Upper lobe of left lung (tissue), 6 donors: ENCODE measurements at regions not wholly inside any gene's neighbourhood (a gene's known extent, or its start where the extent isn't known, plus 50 kb on each side); places are given as distances from the start of the nearest gene placed in this dataset.

Experiments used
- ATAC-seq, 2 donors: fragments of 200-7000 bp; cut with Tn5 transposase; one replicate each; pipeline ENCODE4 v1.9.1; 2022; ENCODE audit warnings: mild to moderate bottlenecking in 2 of 2, moderate library complexity in 2 of 2; ENCODE audit not compliant: low FRiP score in 2 of 2
- DNase-seq, 2 donors: peaks; one replicate each; pipeline ENCODE4 v3.0.0-alpha.2; 2019 to 2020
- H3K27ac ChIP-seq, 4 donors: fragments of 200-600 bp; sonication (generic); one replicate each; pipeline ENCODE4 v1.5.1; 2016 to 2019
- H3K27me3 ChIP-seq, 4 donors: fragments of 200-600 bp; sonication (generic); one replicate each; pipeline ENCODE4 v1.5.1; 2017 to 2019
- H3K36me3 ChIP-seq, 4 donors: fragments of 200-600 bp; sonication (generic); one replicate each; pipeline ENCODE4 v1.5.1; 2016 to 2019
- H3K4me1 ChIP-seq, 4 donors: fragments of 200-600 bp; sonication (generic); one replicate each; pipeline ENCODE4 v1.5.1; 2018 to 2019
- H3K4me3 ChIP-seq, 4 donors: fragments of 200-600 bp; sonication (generic); one replicate each; pipeline ENCODE4 v1.5.1; 2017 to 2019; ENCODE audit warnings: mild to moderate bottlenecking in 2 of 4, moderate library complexity in 1 of 4
- H3K9me3 ChIP-seq, 4 donors: fragments of 200-600 bp; sonication (generic); one replicate each; pipeline ENCODE4 v1.5.1; 2018 to 2019
- CTCF ChIP-seq, 6 experiments: fragments of 450-650 bp in 4 of 6; fragments of 200-600 bp in 2 of 6; sonication (generic) in 2 of 6; IDR thresholded peaks; one replicate each; pipeline ENCODE4 v1.5.1; 2016 to 2019; ENCODE audit warnings: antibody characterized with exemption in 6 of 6
- EP300 ChIP-seq, 4 donors: sonication (generic); formaldehyde crosslinking; IDR thresholded peaks; one replicate each; pipeline ENCODE4 v1.5.1; 2017; ENCODE audit warnings: antibody characterized with exemption in 4 of 4, control low read depth in 2 of 4
- POLR2A ChIP-seq, 4 donors: fragments of 450-650 bp; IDR thresholded peaks; one replicate each; pipeline ENCODE4 v1.5.1; 2016 to 2017; ENCODE audit warnings: antibody characterized with exemption in 4 of 4, mild to moderate bottlenecking in 2 of 4
- POLR2AphosphoS5 ChIP-seq, 2 donors: sonication (generic); formaldehyde crosslinking; IDR thresholded peaks; one replicate each; pipeline ENCODE4 v1.5.1; 2017; ENCODE audit warnings: antibody characterized with exemption in 2 of 2
- WGBS, 2 donors: methylation state at CpG; one replicate each; pipeline ENCODE4 v1.1.5; 2017 to 2018; 5-methylcytosine and 5-hydroxymethylcytosine counted together
- donor health status: DM: no; HTN: no; CAD: no; lungs with moderate emphysema.
- donor health status: DM: no; HTN: yes; CAD: no; lungs with severe emphysema.

GRCh38 chr5:112004867-112005622 lies 248.1 kb upstream of the NREP start:
- DNase-seq, result no peak
- no peaks in the 10 kb centered on the region for H3K9me3 ChIP-seq
- no peak overlapping the region for H3K4me3 ChIP-seq
- H3K27ac ChIP-seq, result no peak overlapping the region
- H3K4me1 ChIP-seq, result no peaks in the 10 kb centered on the region
- 85 to 88% methylated on average over 2 of the region's 2 CpGs for WGBS, 2 donors
- H3K27me3 ChIP-seq, result no peaks in the 10 kb centered on the region
- no peaks in the 10 kb centered on the region for H3K36me3 ChIP-seq
- TF ChIP-seq POLR2A (IDR thresholded peaks at IDR 0.05), result no peak
- no peak for TF ChIP-seq CTCF (IDR thresholded peaks at IDR 0.05)
- no peak for TF ChIP-seq POLR2AphosphoS5 (IDR thresholded peaks at IDR 0.05)
- TF ChIP-seq EP300 (IDR thresholded peaks at IDR 0.05), result no peak
- ATAC-seq, result peak in 1 of 2 donors; percentile 55

GRCh38 chr5:112002376-112002775 lies 245.4 kb upstream of the NREP start:
- no peaks in the 10 kb centered on the region for H3K4me1 ChIP-seq
- no peaks in the 10 kb centered on the region for H3K36me3 ChIP-seq
- H3K9me3 ChIP-seq, result no peaks in the 10 kb centered on the region
- DNase-seq (no peak), ATAC-seq (no peak)
- no peaks in the 10 kb centered on the region for H3K27me3 ChIP-seq
- no peak overlapping the region for H3K27ac ChIP-seq
- no peak for TF ChIP-seq CTCF (IDR thresholded peaks at IDR 0.05)
- TF ChIP-seq EP300 (IDR thresholded peaks at IDR 0.05), result no peak
- no peak for TF ChIP-seq POLR2AphosphoS5 (IDR thresholded peaks at IDR 0.05)
- no peak overlapping the region for H3K4me3 ChIP-seq

GRCh38 chr5:111999286-111999685 lies 242.3 kb upstream of the NREP start:
- H3K9me3 ChIP-seq, result no peaks in the 10 kb centered on the region
- WGBS, 2 donors, result 81 to 88% methylated on average over 1 of the region's 1 CpG
- no peaks in the 10 kb centered on the region for H3K27me3 ChIP-seq
- H3K36me3 ChIP-seq, result no peaks in the 10 kb centered on the region
- DNase-seq (no peak), ATAC-seq (no peak)
- H3K27ac ChIP-seq, result no peak overlapping the region
- no peak for TF ChIP-seq EP300 (IDR thresholded peaks at IDR 0.05)
- TF ChIP-seq POLR2A (IDR thresholded peaks at IDR 0.05), result no peak
- TF ChIP-seq POLR2AphosphoS5 (IDR thresholded peaks at IDR 0.05), result no peak
- TF ChIP-seq CTCF (IDR thresholded peaks at IDR 0.05), result no peak
- H3K4me3 ChIP-seq, result no peak overlapping the region
- no peaks in the 10 kb centered on the region for H3K4me1 ChIP-seq

- 89% methylated on average over 3 of the region's 3 CpGs for WGBS, 2 donors
- no peak for TF ChIP-seq CTCF (IDR thresholded peaks at IDR 0.05)
- TF ChIP-seq POLR2AphosphoS5 (IDR thresholded peaks at IDR 0.05), result no peak
- TF ChIP-seq EP300 (IDR thresholded peaks at IDR 0.05), result no peak
- no peak for TF ChIP-seq POLR2A (IDR thresholded peaks at IDR 0.05)
- ATAC-seq, result no peak
Measured at GRCh38 chr5:111998871-111999270, 241.9 kb upstream of the NREP start.

GRCh38 chr5:111997711-111998110 lies 240.7 kb upstream of the NREP start:
- ATAC-seq, result peak in 1 of 2 donors; percentile 96
- TF ChIP-seq EP300 (IDR thresholded peaks at IDR 0.05) (no peak), CTCF (IDR thresholded peaks at IDR 0.05) (no peak), POLR2A (IDR thresholded peaks at IDR 0.05) (no peak)

More at GRCh38 chr5:111998871-111999270, 241.9 kb upstream of the NREP start:
- Histone ChIP-seq H3K27me3 (no peaks in the 10 kb centered on the region), H3K36me3 (no peaks in the 10 kb centered on the region), H3K4me3 (no peak overlapping the region), H3K4me1 (no peaks in the 10 kb centered on the region), H3K9me3 (no peaks in the 10 kb centered on the region), H3K27ac (no peak overlapping the region)
- DNase-seq, result no peak

More at GRCh38 chr5:111997711-111998110, 240.7 kb upstream of the NREP start:
- 68 to 77% methylated on average over 3 of the region's 3 CpGs for WGBS, 2 donors
- Histone ChIP-seq H3K36me3 (no peaks in the 10 kb centered on the region), H3K4me3 (no peak overlapping the region), H3K27me3 (no peaks in the 10 kb centered on the region), H3K4me1 (no peaks in the 10 kb centered on the region), H3K9me3 (no peaks in the 10 kb centered on the region), H3K27ac (no peak overlapping the region)
- DNase-seq, result peak in 1 of 2 donors; percentile 26
